KMS-11 (cell line): ENCODE measurements at regions not wholly inside any gene's neighbourhood (a gene's known extent, or its start where the extent isn't known, plus 50 kb on each side); places are given as distances from the start of the nearest gene placed in this dataset.

Experiments
- H2AFZ ChIP-seq: fragments of 200-600 bp; sonication (generic); 2 replicates; pipeline ENCODE4 v1.6.1; 2016; ENCODE audit warnings: antibody characterized with exemption, mixed run types, low read depth
- H3K27ac ChIP-seq: fragments of 200-600 bp; sonication (generic); 2 replicates; pipeline ENCODE4 v1.6.1; 2016; ENCODE audit warnings: mild to moderate bottlenecking, mixed run types
- H3K27me3 ChIP-seq: fragments of 200-600 bp; sonication (generic); 2 replicates; pipeline ENCODE4 v1.6.1; 2017; ENCODE audit warnings: mild to moderate bottlenecking, low read depth, mixed run types, moderate library complexity; ENCODE audit not compliant: insufficient read depth
- H3K36me3 ChIP-seq: fragments of 200-600 bp; sonication (generic); 2 replicates; pipeline ENCODE4 v1.6.1; 2017; ENCODE audit warnings: mild to moderate bottlenecking, mixed run types; ENCODE audit not compliant: insufficient read depth
- H3K4me1 ChIP-seq: fragments of 200-600 bp; sonication (generic); 2 replicates; pipeline ENCODE4 v1.6.1; 2016; ENCODE audit warnings: mild to moderate bottlenecking, low read depth, mixed run types; ENCODE audit not compliant: poor library complexity, severe bottlenecking
- H3K4me2 ChIP-seq: fragments of 200-600 bp; sonication (generic); 2 replicates; pipeline ENCODE4 v1.7.0; 2016; ENCODE audit warnings: mild to moderate bottlenecking, mixed run types
- H3K4me3 ChIP-seq: fragments of 200-600 bp; sonication (generic); IDR thresholded peaks from 2 replicates; pipeline ENCODE4 v1.6.1; 2017; ENCODE audit warnings: low read depth, low read length, mixed read lengths; ENCODE audit not compliant: insufficient read depth
- H3K79me2 ChIP-seq: fragments of 200-600 bp; sonication (generic); 2 replicates; pipeline ENCODE4 v1.6.1; 2016; ENCODE audit warnings: low read depth, mixed run types; ENCODE audit not compliant: insufficient read depth
- H3K9ac ChIP-seq: fragments of 200-600 bp; sonication (generic); 2 replicates; pipeline ENCODE4 v1.6.1; 2016; ENCODE audit warnings: mild to moderate bottlenecking, mixed run types
- H4K20me1 ChIP-seq: fragments of 200-600 bp; sonication (generic); 2 replicates; pipeline ENCODE4 v1.6.1; 2016; ENCODE audit warnings: mild to moderate bottlenecking, mixed run types; ENCODE audit not compliant: insufficient read depth
- CTCF ChIP-seq: fragments of 200-600 bp; sonication (generic); conservative IDR thresholded peaks from 2 replicates; pipeline ENCODE4 v1.6.1; 2017; ENCODE audit warnings: low read depth, mild to moderate bottlenecking, antibody characterized with exemption, low read length, moderate library complexity, mixed read lengths

DNA sequence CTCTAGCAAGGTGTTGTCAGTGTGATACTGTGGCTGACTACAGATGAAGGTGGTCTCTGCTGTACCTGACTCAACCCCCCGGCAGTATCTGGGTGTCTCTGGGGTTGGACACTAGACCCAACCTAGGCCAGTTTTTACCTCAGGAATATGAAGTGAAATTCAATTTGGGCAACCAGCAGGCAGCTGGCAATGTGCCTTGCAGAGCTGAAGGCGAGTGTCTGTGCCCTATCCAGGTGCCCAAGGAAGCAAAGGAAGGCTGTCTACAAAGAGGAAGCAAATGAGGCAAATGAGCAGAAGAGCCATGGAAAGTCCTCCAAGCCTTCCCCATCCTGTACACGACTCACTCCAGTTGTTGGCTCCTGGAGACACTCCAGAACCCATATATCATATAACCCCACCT, 264.6 kb upstream of the AGAP1 start:
- H3K79me2 ChIP-seq, result no peaks in the 10 kb centered on the region
- no peaks in the 10 kb centered on the region for H4K20me1 ChIP-seq
- no peak overlapping the region for H2AFZ ChIP-seq
- no peak overlapping the region for H3K4me3 ChIP-seq
- no peaks in the 10 kb centered on the region for H3K4me1 ChIP-seq
- H3K4me2 ChIP-seq, result no peak overlapping the region
- TF ChIP-seq CTCF, result no peak
- no peaks in the 10 kb centered on the region for H3K36me3 ChIP-seq
- H3K9ac ChIP-seq, result no peak overlapping the region
- no peak overlapping the region for H3K27ac ChIP-seq
- H3K27me3 ChIP-seq, result no peaks in the 10 kb centered on the region

- no peak overlapping the region for H3K4me3 ChIP-seq
- no peaks in the 10 kb centered on the region for H4K20me1 ChIP-seq
- TF ChIP-seq CTCF, result no peak
- no peak overlapping the region for H3K9ac ChIP-seq
- H3K27ac ChIP-seq, result no peak overlapping the region
- no peaks in the 10 kb centered on the region for H3K79me2 ChIP-seq
- no peaks in the 10 kb centered on the region for H3K27me3 ChIP-seq
- H3K4me1 ChIP-seq, result no peaks in the 10 kb centered on the region
- H3K4me2 ChIP-seq, result no peak overlapping the region
- no peak overlapping the region for H2AFZ ChIP-seq
- H3K36me3 ChIP-seq, result no peaks in the 10 kb centered on the region
Measured at GRCh38 chr2:235230821-235231601, 262.8 kb upstream of the AGAP1 start.

DNA sequence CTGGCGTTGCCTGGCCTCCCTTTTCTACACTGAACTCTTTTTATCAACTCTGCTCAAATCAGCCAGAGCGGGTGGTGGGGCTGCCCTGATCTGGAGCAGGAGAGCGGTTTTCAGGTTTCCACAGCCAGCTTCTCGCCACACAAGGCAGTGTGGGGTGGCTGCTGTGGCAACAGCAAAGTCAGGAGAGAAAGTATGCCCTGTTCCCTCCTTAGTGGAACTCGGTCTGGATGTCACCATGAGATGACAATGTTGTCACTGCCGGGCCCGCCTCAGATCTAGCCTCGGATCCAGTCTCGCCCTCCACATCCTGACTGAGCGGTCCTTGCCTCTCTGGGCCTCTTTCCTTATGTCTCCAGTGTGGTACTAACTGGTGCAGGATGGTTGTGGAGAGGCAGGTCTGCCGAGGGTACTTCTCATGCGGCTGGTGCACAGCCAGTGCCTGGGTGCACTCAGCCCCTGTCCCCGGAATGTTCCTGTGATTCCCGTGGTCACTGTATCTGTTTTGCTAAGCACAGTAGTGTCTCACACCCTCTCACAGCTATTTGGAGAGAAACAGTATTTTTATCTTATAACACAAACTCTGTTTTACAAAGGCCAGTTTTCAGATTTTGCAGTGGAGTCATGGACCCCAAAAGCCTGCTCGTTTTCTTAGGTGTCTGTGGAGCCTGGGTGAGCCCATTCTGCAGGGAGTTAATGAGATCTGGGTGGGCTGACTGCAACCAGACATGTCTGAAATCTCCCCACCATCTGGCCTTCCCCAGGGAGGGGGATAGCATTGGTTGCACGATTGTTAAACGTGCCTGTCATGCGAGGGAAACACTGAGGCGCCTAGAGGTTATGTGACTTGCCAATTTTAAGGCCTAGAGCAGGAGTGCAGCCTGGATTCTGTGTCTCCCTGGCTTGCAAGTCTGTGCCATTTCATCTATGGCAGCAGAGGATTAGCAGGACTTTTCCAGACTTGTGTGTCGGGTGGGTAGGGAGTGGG, 261.1 kb upstream of the AGAP1 start:
- Histone ChIP-seq H3K27me3 (no peaks in the 10 kb centered on the region), H3K9ac (no peak overlapping the region), H4K20me1 (no peaks in the 10 kb centered on the region), H3K4me2 (no peak overlapping the region), H3K27ac (no peak overlapping the region), H3K36me3 (no peaks in the 10 kb centered on the region), H3K79me2 (no peaks in the 10 kb centered on the region), H3K4me1 (no peaks in the 10 kb centered on the region), H3K4me3 (no peak overlapping the region), H2AFZ (no peak overlapping the region)
- TF ChIP-seq CTCF, result no peak

DNA sequence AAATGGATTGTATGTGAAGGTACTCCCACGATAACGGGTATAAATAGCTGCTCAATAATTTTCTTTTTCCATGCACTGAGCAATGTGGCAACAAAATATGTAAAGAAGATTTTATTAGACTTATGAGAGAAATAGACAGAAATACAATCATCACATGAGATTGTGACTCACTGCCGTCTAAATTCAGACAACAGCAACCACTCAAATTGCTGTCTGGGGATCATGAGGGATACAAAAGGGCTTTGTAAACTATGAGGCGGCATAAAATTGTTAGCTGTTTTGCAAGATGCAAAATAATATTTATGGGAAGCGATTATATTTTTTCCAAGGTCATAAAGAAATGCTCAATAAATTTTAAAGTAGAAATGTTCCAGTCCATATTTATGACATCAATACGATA, 259.1 kb upstream of the AGAP1 start:
- Histone ChIP-seq H2AFZ (no peak overlapping the region), H3K27me3 (no peaks in the 10 kb centered on the region), H4K20me1 (no peaks in the 10 kb centered on the region), H3K9ac (no peak overlapping the region), H3K4me1 (no peaks in the 10 kb centered on the region), H3K36me3 (no peaks in the 10 kb centered on the region), H3K4me2 (no peak overlapping the region), H3K4me3 (no peak overlapping the region), H3K79me2 (no peaks in the 10 kb centered on the region), H3K27ac (no peak overlapping the region)
- no peak for TF ChIP-seq CTCF
